ENCODE measurements at regions not wholly inside any gene's neighbourhood (a gene's known extent, or its start where the extent isn't known, plus 50 kb on each side); places are given as distances from the start of the nearest gene placed in this dataset.
"Not testable (repeated sequence)": the region's sequence is repeated elsewhere in the genome, so short reads cannot be mapped to it uniquely, and the experiment has no call there.

DNA sequence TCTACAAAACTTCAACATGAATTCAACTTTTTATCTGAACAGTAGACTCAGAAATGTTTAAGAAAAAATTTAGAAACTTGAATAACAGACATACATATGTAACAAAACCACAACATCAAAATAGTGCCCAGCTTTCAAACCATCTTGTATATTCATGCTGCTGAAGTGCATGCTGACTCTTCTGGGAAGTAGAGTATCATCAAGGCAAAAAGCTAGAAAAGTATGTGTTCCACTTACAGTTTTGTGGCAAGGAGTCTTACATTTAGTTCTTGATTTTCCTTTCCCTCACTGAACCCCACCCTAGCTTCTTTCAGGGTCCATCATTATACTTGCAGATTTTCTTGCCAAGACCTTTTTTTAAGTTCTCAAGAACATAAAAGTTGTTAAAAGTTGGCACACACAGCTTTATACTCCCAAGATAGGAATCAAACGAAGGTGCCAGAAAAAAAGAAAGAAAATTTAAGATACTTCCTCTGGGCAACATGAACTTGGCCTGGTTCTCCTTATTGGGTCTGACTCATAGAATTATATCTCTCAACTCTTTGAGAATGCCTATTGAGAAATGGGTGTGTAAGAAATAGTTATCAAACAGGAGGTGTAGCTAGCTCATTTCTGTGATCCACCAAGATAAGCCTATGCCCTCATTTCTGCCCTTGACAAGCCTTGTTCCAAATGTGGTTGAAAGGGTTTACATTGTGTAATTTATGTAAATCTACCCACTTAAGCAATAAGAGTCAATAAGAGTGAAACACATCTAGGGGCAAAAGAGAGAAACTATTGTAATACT lies 667.6 kb upstream of the ACVR2A start:
- H3K27ac ChIP-seq (ENCODE audit: low read depth, low read length), result no peak overlapping the region
- WGBS, 3 donors, result 24 to 47% (median 35%) methylated on average over 1 of the region's 1 CpG

DNA sequence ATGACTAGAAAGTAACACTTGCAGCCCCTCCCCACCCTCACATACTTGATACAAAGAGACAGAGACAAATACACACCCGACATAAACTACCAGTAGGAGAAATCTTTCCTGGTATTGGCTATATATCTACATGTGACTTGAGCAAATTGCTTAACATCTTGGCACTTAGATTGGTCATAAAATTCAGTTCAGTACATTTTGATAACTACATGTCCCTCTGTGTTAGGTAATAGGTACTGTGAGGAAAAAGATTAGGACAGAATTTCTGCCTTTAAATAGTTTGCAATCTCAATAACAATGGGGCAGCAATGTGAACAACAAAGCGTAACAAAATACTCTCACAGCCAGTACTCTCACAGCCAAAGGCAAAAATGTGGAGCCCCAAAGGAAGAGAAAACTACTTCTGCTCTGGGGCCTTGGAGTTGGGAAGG lies 670.0 kb upstream of the ACVR2A start:
- WGBS, 3 donors, result 67 to 74% (median 69%) methylated on average over 2 of the region's 2 CpGs
- H3K27ac ChIP-seq (ENCODE audit: low read depth, low read length), result no peak overlapping the region

DNA sequence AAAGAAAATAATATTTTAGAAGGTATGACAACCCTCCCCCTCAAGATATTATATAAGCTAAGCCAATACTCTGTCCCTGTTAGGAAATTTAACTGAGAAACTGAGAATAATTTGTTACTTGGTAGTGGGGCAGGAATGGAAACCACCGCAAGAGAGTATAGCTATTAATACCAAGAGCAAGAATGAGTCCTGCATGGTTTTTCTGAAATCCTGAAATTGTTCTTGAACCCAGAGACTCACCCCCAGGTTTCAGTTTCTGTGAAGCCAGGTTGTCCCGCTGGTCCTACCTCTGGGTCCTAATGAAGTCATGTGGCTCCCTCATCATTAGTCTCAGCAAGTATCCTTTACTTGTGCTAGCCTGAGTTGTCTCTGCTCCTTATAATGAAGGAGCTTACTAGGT lies 671.0 kb upstream of the ACVR2A start:
- 93 to 98% (median 94%) methylated on average over 2 of the region's 2 CpGs for WGBS, 3 donors
- H3K27ac ChIP-seq (ENCODE audit: low read depth, low read length), result no peak overlapping the region

DNA sequence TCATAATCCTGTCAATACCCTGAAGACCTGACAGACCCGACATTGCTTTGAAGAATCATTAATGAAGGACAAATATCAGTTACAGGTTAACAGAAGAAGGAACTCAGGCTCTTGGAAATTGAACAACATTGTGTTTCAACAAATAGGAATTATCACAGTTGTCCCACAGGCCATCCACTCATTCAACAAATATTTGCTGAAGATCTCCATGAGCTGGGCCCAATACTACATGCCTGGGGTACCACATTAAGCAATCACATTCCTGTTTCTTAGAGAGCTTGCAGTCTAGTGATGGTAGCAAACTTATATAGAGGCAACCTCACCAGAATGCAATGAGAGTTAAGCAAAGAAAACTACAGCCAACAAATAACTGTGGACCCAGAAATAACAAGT lies 671.6 kb upstream of the ACVR2A start:
- H3K27ac ChIP-seq (ENCODE audit: low read depth, low read length), result no peak overlapping the region
- 38 to 85% (median 79%) methylated on average over 1 of the region's 1 CpG for WGBS, 3 donors

DNA sequence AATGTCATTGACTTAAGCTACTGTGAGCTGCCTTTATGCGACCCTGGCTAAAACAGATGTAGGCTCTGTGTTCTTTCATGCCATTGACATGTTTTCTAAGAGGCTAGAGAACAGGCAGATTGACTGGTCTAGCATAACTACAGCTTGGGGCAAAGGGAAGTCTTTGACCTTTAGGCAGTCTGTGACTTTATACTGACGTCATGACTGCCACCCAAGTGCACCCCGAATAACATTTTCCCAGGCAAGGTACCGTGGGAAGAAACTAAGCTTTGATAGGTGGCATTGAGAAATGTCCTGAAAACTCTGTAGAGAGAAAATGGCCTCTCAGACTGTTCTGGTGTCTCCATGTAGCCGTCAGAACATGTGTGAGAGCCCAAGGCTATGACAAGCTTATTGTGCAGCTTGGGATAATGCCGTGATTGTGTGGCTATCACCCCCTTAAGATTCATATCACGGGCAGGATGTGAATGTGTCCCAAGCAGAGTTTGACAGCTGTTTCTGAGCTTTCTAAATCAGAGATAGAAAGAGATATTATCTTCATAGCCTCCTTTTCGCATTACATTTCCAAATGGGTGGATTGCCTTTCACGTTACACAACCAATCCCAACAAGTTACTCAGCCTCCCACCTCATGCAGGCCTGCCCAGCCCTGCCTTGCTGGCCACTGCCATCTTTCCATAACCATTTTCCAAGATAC lies 672.2 kb upstream of the ACVR2A start:
- no peak overlapping the region for H3K27ac ChIP-seq (ENCODE audit: low read depth, low read length)

DNA sequence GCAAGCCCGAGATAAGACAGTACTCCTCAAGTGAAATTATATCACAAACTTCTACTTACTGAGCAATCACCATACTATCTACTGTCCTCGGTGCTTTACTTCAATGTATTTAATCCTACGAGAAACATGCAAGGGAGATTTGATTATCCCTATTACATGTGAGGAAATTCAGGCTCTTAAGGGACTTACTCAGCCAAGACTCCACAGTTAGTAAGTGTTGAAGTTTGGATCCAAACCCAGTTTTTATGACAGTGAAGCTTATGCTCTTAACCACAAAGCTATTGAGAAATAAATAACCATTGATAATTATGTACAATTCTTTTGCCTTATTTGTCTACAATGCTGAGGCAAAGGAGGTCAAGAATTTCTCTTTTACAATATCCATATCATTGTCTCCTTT lies 672.9 kb upstream of the ACVR2A start:
- WGBS, 3 donors, result 43 to 65% (median 57%) methylated on average over 3 of the region's 3 CpGs
- no peak overlapping the region for H3K27ac ChIP-seq (ENCODE audit: low read depth, low read length)

More for the DNA sequence above, 672.2 kb upstream of the ACVR2A start:
- whole genome bisulfite sequencing, 3 donors, result 73 to 86% (median 86%) methylated on average over 9 of the region's 9 CpGs

DNA sequence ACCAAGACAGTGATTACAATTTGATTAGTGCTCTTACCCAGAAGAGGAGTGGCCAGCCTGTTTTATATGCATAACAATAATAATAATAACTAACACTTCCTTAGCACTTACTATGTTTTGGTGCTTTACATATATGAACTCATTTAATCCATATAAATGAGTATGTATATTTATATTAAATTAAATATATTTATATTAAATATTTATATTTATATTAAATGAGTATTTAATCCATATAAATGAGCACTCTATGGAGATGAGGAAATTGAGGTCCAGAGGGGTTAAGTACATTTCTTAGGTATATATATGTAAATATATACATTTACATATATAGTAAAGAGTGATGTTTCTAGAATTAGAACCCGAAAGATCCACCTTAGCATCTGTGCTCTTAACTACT lies 673.9 kb upstream of the ACVR2A start:
- no peak overlapping the region for H3K27ac ChIP-seq (ENCODE audit: low read depth, low read length)
- 88 to 98% (median 95%) methylated on average over 1 of the region's 1 CpG for WGBS, 3 donors

DNA sequence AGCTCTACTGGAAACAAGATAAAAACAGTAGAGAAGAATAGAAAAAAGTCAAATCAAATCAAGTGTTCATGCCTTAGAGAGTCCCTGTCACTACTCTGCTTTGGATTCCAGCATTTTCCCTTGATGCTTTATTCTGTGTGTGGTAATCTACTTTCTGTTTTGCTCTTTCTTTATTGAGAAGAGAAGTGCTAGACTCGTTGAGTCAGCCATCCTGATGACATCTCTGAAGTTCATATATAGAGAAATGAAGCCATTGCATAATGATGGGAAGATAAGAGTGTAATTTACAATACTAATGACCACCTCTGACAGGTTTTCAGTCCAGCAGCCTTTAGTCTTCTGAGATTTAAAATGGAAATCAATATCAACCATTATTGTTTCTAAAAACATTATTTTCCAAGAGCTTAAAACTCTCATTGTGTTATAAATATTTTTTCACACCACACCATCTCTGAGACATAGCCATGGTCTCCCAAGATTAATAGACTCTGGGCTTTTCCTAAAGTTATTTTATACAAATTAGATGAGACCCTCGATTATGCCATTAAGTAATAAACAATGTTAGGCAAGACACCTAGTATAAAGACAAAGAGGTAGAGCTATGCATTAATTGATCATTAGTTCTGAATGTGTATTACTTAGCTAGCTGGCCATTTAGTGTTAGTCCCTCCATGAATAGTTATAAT lies 679.0 kb upstream of the ACVR2A start:
- 27 to 53% (median 45%) methylated on average over 2 of the region's 2 CpGs for WGBS, 3 donors
- H3K27ac ChIP-seq (ENCODE audit: low read depth, low read length), result no peak overlapping the region

DNA sequence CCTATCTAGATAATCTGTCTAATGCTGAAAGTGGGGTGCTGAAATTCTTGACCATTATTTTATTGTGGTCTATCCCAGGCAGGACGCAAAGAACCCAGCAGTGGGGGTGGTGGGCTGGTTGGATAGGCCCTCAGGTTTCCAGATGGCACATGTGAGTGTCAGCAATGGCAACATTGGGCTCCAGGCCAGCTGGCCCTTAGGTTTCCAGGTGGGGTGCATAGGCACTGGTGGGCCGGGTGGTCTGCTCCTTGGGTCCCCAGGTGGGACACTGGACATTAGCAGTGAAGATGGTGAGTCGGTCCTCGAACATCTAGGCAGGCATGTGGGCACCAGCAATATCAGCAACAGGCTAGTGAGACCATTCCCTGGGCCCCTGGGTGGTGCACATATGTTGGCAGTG lies 680.3 kb upstream of the ACVR2A start:
- H3K27ac ChIP-seq (ENCODE audit: low read depth, low read length), result no peak overlapping the region
- 90 to 93% (median 92%) methylated on average over 4 of the region's 4 CpGs for WGBS, 3 donors

DNA sequence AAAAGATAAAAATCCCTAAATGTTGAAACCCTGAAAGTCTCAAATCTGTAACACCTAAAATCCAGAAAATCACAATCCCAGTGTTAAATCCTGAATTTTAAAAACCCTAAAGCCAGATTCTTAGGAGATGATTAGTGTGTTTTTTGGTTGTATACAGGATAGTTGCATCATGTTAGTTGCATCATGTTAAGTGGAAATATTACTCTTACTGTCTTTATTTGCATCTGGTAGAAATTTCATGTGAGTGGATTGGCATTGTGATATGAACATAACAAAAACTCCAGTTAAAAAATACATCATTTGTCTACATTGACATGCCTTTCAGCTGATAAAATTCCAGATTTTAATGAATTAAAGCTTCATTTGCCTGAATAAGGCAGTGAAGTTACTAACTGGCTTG lies 683.1 kb upstream of the ACVR2A start:
- H3K27ac ChIP-seq (ENCODE audit: low read depth, low read length), result no peak overlapping the region

DNA sequence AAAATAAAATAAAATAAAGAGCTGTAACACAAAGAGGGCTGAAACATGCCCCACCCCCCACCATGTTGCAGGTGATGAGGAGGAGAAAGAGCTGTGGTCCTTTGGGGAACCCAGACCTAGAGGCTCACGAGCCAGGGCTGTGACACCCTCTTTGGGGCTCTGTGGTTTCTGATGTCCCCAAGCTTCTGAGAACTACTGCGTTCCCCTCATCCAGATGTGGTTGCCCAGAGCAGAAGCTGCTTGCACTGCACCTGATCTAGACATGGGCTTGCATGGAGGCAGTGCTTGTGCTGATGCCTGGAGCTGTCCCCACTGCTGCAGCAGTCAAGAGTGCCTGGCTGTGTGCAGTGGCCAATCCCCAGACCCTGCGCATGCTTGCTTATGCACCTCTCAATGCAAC lies 687.9 kb upstream of the ACVR2A start:
- H3K27ac ChIP-seq (ENCODE audit: low read depth, low read length), result no peak overlapping the region
- 85 to 89% (median 87%) methylated on average over 3 of the region's 3 CpGs for WGBS, 3 donors

DNA sequence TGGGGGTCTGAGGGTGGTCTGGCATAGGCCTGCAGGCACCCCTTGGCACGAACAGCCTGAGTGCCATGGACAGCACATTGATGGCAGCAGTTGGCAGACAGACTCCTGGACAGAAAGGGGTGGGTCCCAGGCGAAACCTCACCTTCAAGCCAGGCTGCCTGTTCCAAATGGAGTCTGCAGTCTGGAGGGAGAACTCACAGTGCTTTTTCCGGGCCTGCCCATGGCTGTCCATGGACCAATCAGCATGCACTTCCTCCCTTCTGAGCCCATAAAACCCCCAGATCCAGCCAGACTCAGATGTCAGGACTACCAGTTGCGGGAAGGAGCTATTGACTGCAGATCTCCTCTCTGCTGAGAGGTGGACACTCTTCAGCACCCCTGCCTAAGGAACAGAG lies 694.6 kb upstream of the ACVR2A start:
- WGBS, 3 donors, result 79 to 88% (median 87%) methylated on average over 4 of the region's 4 CpGs
- H3K27ac ChIP-seq (ENCODE audit: low read depth, low read length), result no peak overlapping the region

DNA sequence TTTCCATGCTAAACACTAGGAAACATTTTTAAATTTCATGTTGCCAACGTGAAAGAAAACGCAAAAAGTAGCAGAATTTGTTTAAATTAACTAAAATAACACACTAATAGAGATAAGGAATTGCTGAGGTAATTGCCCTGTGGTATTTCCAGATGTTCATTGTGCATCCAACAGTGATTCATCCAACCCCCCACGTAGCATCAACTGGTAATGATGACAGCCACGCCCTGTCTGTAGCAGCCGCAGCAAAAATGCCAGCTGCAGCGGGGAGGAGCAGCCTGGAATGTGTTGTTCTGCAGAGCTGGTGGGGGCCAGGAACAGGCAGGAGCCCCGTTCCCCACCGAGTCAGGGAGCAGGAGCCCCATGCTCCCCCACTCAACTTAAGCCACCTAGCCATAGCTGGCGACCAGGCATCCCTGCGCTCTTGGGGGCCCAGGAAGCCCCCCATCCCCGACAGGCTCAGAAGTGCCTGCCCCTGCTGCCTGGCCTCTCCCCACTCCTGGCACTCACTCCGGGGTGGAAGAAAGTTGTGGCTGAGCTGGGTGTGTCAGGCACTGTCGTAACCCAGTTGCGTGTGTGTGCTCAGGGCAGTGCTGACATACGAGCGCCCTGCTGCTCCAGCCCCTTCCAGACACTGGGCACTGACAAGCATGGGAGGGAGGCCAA lies 695.1 kb upstream of the ACVR2A start:
- H3K27ac ChIP-seq (ENCODE audit: low read depth, low read length), result no peak overlapping the region
- WGBS, 3 donors, result 82 to 85% (median 83%) methylated on average over 16 of the region's 16 CpGs

DNA sequence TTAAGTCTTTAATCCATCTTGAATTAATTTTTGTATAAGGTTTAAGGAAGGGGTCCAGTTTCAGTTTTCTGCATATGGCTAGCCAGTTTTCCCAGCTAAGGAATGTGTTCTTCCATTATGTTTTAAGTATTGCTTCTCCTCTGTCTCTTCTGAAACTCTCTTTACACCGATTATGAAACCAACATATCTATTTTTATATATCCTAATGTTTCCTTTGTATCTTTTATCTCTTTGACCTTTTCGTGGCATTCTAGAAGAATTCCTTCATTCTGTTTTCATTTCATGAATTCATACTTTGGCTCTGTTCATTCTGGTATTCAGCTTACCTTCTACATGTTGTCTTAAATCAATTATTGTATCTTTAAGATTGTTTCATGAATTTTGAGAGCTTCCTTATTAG lies 697.0 kb upstream of the ACVR2A start:
- H3K27ac ChIP-seq (ENCODE audit: low read depth, low read length), result no peak overlapping the region
- WGBS, 3 donors, result 57 to 69% (median 68%) methylated on average over 2 of the region's 2 CpGs

DNA sequence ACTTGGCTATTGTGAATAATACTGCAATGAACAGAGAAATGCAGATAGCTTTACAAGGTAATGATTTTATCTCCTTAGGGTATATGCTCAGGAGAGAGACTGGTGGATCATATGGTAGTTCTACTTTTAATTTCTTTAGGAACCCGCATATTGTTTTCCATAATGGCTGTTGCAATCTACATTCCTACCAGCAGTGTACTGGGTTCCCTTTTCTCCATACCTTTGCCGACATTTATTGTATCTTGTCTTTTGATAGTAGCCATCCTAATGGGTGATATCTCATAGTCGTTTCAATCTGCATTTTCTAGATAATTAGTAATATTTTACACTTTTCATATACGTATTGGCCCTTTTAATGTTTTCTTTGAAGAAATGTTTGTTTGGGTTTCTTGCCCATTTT lies 702.9 kb upstream of the ACVR2A start:
- WGBS, 3 donors, result 85 to 87% (median 87%) methylated on average over 4 of the region's 4 CpGs
- no peak overlapping the region for H3K27ac ChIP-seq (ENCODE audit: low read depth, low read length)

DNA sequence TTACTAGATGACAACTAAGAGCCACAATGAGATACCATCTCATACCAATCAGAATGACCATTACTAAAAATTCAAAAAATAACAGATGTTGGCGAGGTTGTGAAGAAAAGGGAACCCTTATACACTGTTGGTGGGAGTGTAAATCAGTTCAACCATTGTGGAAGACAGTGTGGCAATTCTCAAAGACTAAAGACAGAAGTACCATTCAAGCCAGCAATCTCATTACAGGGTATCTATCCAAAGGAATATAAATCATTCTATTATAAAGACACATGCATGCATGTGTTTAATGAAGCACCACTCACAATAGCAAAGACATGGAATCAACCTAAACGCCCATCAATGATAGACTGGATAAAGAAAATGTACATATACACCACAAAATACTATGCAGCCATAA lies 705.1 kb upstream of the ACVR2A start:
- H3K27ac ChIP-seq (ENCODE audit: low read depth, low read length), result not testable (repeated sequence)
- WGBS, 3 donors, result 67 to 82% (median 76%) methylated on average over 2 of the region's 2 CpGs

DNA sequence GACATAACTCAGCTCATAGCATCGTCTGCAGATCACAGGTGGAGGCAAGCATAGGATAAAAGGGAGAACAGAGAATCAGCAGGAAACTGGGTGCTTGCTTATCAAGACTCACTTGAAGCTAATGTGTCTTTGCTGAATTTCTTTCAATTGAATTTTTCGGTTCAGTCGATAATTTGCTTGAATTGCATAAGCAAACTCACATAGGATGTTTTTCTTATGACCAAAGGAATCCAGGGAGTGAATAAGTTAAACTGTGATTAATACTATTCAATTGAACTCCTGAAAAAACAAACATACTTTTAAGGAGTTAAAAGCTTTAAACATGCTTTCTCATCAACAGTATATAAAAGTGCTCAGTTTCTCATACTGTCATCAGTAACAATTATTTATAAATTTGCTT lies 707.1 kb upstream of the ACVR2A start:
- WGBS, 3 donors, result 68 to 83% (median 81%) methylated on average over 3 of the region's 3 CpGs
- no peak overlapping the region for H3K27ac ChIP-seq (ENCODE audit: low read depth, low read length)

DNA sequence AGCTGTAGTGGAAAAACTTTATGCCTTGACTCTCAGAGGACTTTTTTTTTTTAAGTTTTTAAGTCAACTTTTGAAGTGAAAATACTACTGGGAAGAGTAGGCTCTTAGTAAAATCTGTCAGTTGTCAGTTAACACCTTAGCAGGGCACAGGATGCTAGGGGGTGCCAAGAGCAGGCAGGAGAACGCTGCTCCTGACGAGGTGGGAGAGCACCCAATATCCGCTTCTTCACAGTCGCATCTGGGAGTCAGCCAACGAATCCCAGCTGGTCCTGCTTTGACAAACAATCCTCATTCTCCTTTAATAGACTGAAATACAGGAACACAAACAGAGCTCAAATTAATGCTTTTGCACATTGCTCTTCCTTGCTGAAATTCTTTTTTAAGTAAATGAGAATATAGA lies 709.5 kb upstream of the ACVR2A start:
- no peak overlapping the region for H3K27ac ChIP-seq (ENCODE audit: low read depth, low read length)
- 62 to 78% (median 70%) methylated on average over 5 of the region's 5 CpGs for WGBS, 3 donors

DNA sequence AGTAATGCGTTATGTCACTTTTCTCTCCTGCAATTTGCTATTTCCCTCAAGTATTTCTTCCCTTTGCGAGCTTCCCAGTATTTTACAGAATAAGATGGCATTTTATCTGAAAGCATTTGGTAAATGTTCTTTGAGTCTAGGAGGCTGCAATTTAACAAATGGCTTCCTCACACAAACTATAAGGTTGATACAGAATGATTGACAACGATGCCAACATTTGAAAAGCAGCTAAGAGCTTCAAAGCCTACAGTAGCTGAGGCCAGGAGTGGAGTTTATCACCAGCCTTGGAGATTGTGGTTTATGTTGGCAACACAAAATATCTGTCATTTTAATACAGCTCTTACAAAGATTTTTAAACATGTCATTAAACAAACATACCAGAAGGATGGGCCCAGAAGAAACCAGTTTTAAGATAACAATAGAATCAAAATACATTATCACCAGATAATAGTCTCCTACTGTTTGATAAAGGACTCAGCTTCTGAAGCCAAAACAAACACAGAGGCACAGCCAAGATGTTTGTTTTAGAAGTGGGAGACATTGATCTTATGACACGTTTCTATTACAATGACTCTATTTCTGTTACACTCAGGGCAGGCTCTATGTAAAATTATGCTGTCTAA lies 711.4 kb upstream of the ACVR2A start:
- no peak overlapping the region for H3K27ac ChIP-seq (ENCODE audit: low read depth, low read length)
- 60 to 82% (median 80%) methylated on average over 4 of the region's 4 CpGs for WGBS, 3 donors

Data from adipose tissue (tissue), 3 donors.